NCI-H146 (cell line): ENCODE measurements at regions not wholly inside any gene's neighbourhood (a gene's known extent, or its start where the extent isn't known, plus 50 kb on each side); places are given as distances from the start of the nearest gene placed in this dataset.
"Not testable (repeated sequence)": the region's sequence is repeated elsewhere in the genome, so short reads cannot be mapped to it uniquely, and the experiment has no call there.

Source experiments
- DNase-seq: peaks from one replicate; lab custom pipeline; 2025; lab: John Stamatoyannopoulos, UW

DNA sequence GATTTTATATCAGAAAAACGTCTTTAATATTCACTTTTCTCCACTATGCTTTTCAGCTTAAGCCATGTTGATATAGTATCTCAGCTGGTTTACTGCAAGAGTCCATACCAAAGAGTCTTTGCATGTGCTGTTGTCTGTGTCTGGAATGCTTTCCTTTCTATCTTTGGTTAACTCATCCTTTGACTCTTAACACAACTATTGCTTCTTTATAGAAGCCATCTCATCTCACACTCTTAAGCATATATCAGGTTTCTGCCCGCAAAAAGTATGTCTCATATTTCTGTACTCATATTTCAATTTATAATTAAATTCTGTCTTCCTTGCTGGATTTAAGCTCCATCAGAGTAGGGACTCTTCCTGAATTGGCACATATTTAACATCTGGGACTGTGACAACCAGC lies 220.9 kb upstream of the KCNK2 start:
- DNase-seq = no peak

DNA sequence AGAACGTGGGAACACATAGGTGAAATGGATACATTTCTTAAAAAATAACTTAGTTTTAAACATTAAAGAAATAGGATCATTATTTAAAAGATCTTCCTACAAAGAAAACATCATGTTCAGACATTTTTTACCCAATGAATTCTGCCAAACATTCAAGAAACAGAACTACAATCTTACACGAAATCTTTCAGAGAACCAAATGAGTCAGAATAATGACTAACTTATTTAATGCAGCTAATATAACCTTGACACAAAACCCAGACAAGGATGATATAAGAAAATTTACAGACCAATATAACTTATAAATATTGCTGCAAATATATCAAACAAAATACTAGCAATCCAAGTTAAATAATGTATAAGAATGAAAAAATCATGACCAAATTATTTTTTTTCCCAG lies 220.1 kb upstream of the KCNK2 start:
- DNase-seq = no peak

DNA sequence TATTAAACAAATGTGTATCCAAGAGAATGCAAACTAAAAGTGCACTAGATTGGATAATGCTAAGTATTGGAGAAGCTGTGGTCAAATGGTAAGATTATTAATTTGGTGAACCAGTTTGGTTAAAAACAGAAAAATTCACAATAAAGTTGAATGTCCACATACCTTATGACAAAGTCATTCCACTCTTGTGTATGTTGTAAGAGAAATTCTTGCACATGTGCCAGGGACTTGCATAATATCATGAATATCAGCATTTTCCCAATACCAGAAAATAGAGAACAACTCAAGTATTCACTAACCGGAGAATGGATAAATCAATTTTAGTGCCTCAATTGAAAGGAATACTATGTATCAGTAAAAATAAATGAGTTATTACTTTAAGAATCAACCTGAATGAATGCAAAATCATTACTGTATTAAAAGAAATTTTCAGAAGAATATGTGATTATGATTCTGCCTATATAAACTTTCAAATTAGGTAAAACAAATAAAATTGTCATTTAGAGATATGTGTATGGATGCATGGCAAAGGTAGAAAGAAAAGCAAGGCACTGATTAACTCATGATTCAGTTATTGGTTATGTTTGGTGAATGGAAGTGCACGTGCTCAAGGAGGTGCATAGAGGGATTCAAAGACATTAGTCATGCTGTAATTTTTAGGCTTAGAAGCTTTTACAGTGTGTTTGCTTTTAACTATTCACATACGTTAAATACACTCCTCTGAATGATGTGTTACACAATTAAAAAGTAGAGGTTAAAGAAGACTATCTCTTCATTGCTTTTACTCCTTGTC lies 217.4 kb upstream of the KCNK2 start:
- no peak for DNase-seq

DNA sequence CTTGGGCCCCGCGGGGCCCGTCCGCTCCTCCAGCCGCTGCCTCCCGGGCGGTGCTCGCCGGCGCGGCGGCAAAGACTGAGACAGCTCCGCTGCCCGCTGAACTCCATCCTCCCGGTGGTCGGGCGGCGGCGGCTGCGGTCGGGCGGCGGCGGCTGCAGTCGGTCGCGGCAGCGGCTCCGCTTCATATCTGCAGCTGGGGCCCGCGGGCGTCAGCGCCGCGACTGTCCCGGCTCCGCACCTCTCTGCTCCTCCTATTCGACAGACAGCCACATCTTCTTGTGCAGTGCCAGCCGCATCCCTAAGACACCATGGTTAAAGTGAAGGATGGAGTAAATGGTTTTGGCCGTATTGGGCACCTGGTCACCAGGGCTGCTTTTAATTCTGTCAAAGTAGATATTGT lies 212.1 kb upstream of the KCNK2 start:
- not testable (repeated sequence) for DNase-seq

DNA sequence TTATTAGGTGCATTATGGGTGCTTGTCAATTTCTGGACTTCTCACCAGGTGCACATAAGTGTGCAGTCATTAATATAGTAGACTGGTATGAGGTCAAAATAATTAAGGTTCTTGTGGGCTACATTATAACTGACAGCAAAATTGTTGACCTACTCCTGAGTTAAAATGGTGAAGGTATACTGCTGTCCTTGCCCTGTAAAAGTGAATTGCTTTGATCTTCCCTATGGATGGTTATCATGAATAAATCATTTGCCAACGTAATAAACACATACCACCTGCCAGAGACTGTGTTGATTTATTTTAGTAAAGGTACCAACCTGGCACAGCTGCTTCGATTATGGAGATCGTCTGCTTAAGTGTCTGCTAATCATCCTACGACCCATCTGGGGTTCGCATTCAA lies 201.6 kb upstream of the KCNK2 start:
- DNase-seq = no peak

DNA sequence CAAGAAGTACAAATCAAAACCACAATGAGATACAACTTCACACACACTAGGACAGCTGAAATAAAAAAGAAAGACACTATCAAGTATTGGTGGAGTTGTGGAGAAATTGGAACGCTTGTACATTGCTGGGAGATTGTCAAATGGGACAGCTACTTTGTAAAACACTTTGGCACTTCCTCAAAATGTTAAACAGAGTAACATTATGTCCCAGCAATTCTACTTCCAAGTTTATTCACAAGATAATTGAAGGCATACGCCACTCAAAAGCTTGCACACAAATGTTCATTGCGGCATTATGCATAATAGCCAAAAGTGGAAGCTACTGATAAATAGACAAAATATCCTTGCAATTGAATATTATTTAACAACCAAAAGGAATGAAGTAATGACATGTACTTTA lies 199.9 kb upstream of the KCNK2 start:
- no peak for DNase-seq

DNA sequence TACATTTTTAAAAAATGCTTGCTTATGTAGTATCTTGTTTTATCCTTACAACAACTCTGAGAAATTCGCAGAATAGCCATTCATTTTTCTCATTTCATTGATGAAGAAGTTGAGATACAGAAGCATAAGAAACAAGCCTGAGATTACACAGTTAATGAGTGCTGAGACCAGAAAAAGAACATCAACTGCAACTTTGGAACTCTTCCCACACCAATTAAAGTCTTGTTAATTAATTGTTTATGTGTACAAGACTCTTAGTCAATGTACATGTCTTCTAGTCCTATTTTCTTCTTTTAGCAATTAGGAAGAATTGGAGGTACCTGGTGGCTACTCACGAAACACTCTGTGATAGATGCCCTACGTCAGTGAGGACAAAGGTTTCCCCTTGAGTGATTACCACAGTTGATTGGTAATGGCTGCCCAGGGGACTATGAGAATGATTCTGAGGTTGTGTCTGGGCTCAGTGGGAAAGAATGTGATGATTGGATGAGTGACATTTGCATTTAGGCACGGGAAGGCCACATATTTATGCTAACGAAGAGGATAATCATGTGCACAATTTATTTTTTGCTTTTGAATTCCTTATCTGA lies 187.4 kb upstream of the KCNK2 start:
- DNase-seq = no peak

DNA sequence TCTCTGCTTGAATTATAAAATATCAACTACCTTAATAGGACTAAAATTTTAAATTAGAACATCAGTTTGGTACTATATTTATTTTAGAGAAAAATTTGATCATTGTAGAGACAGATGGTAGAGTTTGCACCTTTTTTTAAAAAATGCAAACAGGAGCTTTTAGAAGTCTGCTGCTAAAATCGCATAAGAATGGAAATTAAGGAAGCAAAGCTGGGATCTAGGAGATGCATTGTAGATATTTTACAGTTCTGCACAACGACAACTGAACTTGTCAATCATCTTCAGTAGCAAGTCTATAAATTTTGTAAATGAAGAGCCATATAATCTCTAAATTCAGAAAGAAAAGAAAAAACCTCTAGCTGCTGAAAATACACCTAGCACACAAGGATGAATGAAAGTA lies 185.6 kb upstream of the KCNK2 start:
- no peak for DNase-seq

DNA sequence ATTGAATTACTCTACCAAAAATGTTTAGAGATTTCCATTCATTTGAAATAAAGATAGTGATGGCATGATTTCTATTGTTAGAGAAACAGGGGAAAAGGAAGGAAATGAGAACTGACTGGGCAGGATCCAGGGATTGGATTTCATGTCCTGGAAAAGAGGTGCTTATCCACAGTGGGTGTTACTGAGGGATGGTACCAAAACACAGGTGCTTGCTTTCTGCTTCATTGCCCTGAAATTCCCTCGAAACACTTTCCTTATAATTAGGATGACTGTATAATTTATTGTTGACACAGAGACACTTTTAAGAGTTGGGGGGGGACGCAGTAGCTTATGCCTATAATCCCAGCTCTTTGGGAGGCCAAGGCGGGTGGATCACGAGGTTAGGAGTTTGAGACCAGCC lies 185.0 kb upstream of the KCNK2 start:
- DNase-seq = peak; percentile 44

DNA sequence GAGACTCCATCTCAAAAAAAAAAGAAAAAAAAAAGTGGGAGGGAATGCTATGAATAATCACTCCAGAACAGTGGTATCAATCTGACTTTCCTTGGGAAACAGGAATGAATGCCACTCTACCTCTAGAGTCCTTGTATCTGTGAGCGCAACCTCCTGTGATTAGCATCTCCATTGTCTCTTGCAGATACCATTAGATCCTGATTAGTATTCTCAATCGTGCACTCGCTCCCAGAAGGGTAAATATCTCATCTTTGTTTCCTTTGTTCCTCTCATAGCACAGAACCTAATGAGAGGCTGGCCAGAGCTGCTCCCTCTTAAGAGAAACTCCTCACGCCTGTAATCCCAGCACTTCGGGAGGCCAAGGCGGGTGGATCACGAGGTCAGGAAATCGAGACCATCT lies 184.4 kb upstream of the KCNK2 start:
- DNase-seq = peak; percentile 34

DNA sequence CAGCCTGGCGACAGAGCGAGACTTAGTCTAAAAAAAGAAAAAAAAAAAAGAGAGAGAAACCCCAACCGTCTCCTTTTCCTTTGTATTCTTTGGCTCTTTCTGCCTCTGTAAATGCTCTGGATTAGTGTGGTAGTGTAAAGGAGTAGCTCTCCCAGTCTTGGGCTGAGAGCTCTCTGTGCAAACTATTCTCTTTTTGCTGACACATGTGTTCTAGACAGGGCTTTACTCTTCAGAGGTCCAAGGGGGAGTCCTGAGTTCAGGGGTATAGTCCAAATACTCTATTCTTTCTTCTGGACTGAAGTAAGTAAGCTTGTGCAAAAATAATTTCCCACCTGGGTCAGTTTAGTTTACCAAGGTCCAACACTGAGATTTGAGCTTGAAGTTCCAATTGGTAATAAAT lies 183.8 kb upstream of the KCNK2 start:
- no peak for DNase-seq

DNA sequence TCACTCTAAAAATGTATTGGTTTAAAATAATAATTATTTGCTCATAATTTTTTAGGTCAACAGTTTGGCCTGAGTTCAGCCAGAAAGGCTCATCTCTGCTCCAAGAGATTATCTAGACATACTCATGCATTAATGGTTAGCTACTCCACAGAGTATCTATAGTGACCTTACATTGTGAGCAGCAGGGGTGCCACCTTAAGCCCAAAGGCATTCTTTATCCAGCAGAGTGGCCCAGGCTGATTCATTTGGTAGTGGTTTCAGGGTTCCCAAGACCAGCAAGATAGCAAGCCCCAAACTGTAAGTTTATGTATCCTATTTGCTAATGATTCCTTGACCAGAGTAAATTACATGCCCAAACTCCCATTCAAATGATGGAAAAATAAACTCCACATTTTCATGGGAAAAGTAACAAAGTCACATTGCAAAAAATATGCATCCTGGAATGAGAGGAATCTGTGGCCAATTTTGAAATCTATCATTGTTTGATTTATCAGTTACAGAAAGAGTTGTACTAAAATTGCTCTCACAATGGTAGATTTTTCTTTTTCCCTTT lies 182.6 kb upstream of the KCNK2 start:
- no peak for DNase-seq

DNA sequence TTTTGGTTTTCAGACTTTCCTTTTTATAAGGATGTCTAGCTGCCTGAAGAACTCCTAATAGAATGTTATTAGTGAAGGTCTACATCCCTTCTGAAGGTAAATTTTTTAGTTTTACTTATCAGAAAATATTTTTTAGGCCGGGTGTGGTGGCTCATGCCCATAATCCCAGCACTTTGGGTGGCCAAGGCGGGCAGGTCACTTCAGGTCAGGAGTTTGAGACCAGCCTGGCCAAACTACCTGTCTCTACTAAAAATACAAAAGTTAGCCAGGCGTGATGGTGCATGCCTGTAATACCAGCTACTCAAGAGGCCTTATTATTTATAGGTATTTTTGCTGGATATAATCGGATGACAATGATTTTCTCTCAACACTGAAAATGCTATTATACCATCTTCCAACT lies 181.9 kb upstream of the KCNK2 start:
- DNase-seq = no peak

DNA sequence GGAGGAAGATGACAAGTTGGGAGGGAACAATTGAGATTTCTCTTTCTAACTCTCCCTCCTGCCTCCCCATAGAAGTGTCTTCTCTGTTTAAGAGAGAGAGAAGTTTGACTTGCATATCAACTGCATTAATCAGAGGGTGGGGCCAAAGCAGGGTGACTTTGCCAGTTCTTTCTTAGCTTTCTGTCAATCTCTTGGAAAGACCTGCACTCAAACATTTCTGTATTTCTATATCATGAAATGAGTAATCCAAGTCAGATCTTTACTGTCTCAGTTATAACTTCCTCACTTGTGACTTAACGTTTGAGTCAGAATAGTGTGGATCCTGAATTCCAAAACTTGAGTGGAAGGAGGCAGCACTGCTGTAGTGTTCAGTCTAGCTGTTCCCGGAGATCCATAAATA lies 180.8 kb upstream of the KCNK2 start:
- DNase-seq = no peak

DNA sequence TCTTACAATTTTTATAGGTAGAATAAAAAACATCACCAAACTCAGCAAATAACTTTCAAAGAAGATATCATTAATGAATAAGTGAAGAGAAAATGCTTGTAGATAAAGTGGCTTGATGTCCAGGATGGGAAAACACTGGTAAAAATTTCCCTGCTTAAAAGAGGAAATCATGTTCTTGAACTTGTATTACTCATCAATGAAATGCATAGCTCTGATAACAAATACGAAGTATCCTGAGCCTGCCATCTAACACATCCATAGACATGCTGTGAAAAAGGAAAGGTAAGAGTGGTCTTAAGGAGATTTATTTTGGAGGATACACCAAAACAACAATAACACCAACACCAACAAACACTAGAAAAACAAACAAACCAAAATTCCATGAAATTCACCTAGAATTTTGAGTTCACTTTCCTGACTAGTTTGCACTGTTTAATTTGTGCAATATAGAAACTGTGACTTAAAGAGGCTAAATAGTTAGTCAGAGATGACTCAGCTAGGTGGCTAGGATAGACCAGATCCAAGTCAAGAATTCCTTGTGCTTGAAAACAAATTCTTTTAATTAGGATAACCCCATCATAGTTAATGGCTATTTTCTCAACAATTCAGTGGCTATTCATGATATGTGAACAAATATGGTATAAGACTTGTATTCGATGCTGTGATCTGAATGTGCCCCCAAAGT lies 179.8 kb upstream of the KCNK2 start:
- no peak for DNase-seq

DNA sequence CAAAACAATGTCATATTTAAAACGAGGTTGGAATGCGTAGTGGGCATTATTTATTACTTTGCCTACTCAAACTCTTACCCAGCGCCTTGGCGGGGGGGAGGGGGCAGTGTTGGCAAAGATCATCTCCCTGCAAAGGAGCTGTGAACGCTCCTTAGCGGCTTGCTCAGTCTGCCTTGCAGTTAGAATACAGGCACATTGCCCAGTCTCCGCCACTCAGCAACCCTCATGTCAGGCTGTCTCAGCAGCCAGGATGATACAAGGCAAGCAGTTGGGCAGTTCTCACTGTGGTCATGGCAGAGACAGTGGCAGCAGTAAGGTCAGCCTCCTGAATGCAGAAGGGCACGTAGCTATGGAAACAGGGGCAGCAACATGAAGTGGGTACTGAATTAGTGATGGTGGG lies 170.4 kb upstream of the KCNK2 start:
- no peak for DNase-seq

DNA sequence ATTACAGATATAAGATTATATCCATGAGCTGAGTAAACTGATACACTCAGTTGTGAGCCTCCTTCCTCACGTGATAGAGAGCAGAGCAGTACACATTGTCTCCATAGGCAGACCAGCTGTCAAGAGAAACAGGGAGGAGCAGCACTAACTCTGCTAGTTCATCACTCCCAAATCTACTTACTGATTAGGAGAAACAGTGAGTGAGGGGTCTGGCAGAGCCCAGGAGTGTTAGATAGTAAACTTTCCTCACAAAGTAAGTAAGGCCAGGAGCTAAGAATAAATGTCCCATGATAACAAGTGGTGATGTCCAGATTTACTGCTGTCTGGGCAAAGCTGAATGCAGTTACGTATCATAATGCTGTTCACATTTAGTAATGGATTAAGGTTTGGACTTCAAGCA lies 168.6 kb upstream of the KCNK2 start:
- no peak for DNase-seq

DNA sequence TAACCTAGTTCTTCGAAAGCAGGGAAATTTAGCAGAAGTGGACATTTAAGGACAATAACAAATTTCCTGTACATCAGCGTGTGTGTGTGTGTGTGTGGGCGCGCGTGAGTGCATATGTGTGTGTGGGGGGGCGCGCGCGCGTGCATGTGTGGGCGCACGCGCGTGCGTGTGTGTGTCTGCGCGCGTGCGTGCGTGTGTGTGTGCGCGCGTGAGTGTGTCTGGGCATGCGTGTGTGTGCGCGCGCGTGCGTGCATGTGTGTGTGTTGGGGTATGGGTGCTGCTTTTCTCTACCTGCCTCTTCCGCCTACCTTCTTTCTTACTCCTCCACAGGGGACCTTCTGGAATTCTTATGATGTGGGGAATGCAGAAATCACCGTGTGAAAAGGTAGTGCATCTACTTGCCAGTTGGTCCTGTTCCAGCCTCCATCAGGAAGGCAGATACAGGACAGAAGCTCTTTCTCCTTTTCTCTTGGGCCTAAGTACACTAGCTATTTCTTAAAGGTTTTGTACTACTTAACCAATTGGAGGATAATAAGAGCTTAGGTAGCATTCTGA lies 165.4 kb upstream of the KCNK2 start:
- no peak for DNase-seq

DNA sequence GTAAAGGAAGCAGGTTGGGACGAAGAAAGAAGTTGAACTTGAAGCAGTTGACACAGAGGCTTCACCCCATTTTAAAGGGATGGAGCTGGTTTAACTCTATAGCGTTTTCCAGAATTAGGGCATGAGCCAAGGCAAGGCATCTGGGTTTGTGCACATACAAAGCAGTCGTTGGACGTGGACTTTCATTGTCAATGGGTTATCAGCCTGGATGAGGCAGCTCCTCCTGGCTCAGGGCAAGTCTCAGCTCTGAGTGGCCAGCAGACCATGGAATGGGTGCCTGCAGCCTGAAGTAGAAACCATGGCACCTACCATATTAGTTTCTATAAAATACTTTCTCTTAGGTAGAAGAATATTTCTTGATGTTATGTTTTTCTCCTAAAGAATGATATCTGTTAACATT lies 163.8 kb upstream of the KCNK2 start:
- DNase-seq = no peak

DNA sequence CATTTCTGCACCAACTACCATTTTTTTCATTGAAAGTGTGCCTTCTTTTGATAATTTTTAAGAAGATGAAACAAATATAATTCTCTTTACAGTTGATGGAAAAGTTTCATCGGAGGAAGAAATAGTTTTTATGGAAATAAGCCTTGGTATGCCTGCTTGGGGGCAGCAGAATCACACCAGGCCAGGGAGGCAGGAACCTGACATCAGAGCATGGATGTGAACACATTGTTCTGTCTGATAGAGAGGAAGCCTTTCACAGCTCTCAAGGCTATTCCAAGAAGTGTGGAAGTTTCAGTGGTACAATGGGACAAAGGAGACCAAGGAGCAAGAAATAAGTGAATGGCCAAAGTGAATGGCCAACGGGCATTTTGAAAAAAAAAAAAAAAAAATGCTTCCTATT lies 162.2 kb upstream of the KCNK2 start:
- peak; percentile 39 for DNase-seq

DNA sequence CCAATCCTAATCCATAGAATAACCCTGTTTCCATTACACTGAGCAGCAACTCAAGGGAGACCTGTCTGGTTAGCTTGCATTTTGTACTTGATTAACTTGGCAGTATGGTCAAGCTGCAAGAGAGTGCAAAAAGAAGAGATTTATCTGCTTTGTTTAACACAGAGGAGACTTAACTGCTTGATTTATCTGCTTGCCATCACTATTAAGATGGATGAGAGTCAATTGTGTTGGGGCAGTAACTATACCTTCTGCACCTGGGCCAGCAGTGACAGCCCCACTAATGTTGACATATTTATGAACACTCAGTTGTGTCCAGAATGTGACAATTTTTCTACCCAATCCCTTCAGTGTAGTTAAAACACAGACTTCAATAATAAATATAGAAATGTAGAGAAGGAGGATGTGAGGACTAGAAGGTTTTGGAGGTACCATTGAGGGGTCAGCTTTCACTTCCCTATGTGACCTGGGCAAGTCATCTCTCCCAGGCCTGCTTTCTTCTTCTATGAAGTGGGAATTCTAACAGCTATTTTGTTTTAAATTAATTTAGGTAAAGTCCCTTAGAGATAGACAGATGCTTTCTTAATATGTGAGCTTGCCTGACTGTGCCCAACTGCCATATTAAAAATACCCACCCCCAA lies 159.1 kb upstream of the KCNK2 start:
- peak; percentile 10 for DNase-seq

DNA sequence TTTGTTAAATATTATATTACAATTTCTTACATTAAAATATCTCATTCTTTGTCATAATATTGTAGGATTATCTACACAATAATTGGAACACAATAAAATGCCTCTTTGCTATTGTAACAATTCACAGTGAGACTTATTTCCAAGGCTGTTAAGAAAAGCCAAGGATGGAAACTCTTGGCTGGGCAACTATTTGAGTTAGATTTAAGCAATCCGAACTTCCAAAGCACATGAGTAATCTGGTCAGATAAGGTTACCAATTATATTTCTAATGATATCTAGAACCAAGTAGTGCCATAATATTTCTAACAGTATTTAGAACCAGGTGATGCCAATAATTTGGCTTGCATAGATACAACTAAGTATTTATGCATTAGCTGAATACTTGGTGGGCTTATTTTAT lies 154.7 kb upstream of the KCNK2 start:
- no peak for DNase-seq
